HFFc6 (cell line): ENCODE measurements at regions not wholly inside any gene's neighbourhood (a gene's known extent, or its start where the extent isn't known, plus 50 kb on each side); places are given as distances from the start of the nearest gene placed in this dataset.
"Not testable (repeated sequence)": the region's sequence is repeated elsewhere in the genome, so short reads cannot be mapped to it uniquely, and the experiment has no call there.

ENCODE experiments used
- DNase-seq: peaks from one replicate; pipeline ENCODE4 v3.0.0-alpha.2; 2018
- H3K27ac Mint-ChIP-seq: 2 replicates; pipeline ENCODE4 v1.8.0; 2020; ENCODE audit warnings: mild to moderate bottlenecking, mixed read lengths
- H3K27me3 Mint-ChIP-seq: 2 replicates; pipeline ENCODE4 v1.8.0; 2021; ENCODE audit warnings: mild to moderate bottlenecking, moderate library complexity, mixed read lengths; ENCODE audit not compliant: insufficient read depth
- H3K36me3 Mint-ChIP-seq: 2 replicates; pipeline ENCODE4 v1.8.0; 2021; ENCODE audit warnings: low read depth, mixed read lengths
- H3K4me1 Mint-ChIP-seq: 2 replicates; pipeline ENCODE4 v1.8.0; 2020; ENCODE audit warnings: low read depth, mixed read lengths
- H3K4me3 Mint-ChIP-seq: 2 replicates; pipeline ENCODE4 v1.8.0; 2020; ENCODE audit warnings: mild to moderate bottlenecking, moderate library complexity, mixed read lengths
- H3K9me3 Mint-ChIP-seq: 2 replicates; pipeline ENCODE4 v1.8.0; 2020; ENCODE audit warnings: mild to moderate bottlenecking, mixed read lengths
- TF ChIP-seq, protein P1 (sequence below): fragments of 200-600 bp; sonication (generic); IDR thresholded peaks from 2 replicates; pipeline ENCODE4 v1.5.0; 2021; ENCODE audit warnings: antibody characterized with exemption, mild to moderate bottlenecking

DNA sequence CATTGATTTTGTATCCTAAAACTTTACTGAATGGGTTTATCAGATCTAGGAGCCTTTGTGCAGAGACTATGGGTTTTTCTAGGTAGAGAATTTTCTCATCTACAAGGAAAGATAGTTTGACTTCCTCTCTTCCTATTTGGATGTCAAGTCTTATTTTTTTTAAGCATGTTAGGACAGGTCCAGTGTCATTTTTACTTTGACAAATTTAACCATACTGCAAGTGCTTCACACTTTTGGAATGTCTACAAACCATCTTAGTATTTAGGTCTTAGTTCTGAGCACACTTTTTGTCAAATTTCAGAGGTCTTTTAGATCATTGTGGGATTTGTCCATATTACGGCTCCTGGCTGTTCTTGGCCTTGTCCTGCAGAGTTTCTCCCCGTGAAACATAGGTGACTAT is 715.2 kb upstream of the RAG2 start:
- Mint-ChIP-seq H3K4me3 (no peak overlapping the region), H3K36me3 (no peaks in the 10 kb centered on the region), H3K27ac (no peak overlapping the region), H3K4me1 (no peaks in the 10 kb centered on the region), H3K9me3 (peaks cover 37% of the 10 kb centered on the region), H3K27me3 (no peaks in the 10 kb centered on the region)
- TF ChIP-seq, protein P1, sequence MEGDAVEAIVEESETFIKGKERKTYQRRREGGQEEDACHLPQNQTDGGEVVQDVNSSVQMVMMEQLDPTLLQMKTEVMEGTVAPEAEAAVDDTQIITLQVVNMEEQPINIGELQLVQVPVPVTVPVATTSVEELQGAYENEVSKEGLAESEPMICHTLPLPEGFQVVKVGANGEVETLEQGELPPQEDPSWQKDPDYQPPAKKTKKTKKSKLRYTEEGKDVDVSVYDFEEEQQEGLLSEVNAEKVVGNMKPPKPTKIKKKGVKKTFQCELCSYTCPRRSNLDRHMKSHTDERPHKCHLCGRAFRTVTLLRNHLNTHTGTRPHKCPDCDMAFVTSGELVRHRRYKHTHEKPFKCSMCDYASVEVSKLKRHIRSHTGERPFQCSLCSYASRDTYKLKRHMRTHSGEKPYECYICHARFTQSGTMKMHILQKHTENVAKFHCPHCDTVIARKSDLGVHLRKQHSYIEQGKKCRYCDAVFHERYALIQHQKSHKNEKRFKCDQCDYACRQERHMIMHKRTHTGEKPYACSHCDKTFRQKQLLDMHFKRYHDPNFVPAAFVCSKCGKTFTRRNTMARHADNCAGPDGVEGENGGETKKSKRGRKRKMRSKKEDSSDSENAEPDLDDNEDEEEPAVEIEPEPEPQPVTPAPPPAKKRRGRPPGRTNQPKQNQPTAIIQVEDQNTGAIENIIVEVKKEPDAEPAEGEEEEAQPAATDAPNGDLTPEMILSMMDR, result no peak
- no peak for DNase-seq

GRCh38 chr11:37306563-37306962 is 708.5 kb upstream of the RAG2 start:
- Mint-ChIP-seq H3K4me3 (no peak overlapping the region), H3K36me3 (no peaks in the 10 kb centered on the region), H3K27ac (no peak overlapping the region), H3K27me3 (no peaks in the 10 kb centered on the region), H3K9me3 (peaks cover 41% of the 10 kb centered on the region), H3K4me1 (no peaks in the 10 kb centered on the region)
- TF ChIP-seq, protein P1, result no peak
- DNase-seq, result no peak

GRCh38 chr11:37301405-37301804 is 703.4 kb upstream of the RAG2 start:
- not testable (repeated sequence) for H3K36me3 Mint-ChIP-seq, H3K4me3 Mint-ChIP-seq, DNase-seq, H3K27ac Mint-ChIP-seq, H3K27me3 Mint-ChIP-seq, H3K4me1 Mint-ChIP-seq
- peaks cover 46% of the 10 kb centered on the region for H3K9me3 Mint-ChIP-seq

GRCh38 chr11:37298173-37298572 is 700.1 kb upstream of the RAG2 start:
- TF ChIP-seq, protein P1, result no peak
- no peak for DNase-seq
- Mint-ChIP-seq H3K27me3 (no peaks in the 10 kb centered on the region), H3K4me3 (no peak overlapping the region), H3K27ac (no peak overlapping the region), H3K36me3 (no peaks in the 10 kb centered on the region), H3K4me1 (no peaks in the 10 kb centered on the region), H3K9me3 (peaks cover 41% of the 10 kb centered on the region)

GRCh38 chr11:37286890-37287289 is 688.9 kb upstream of the RAG2 start:
- H3K36me3 Mint-ChIP-seq, result no peaks in the 10 kb centered on the region; the same call in 1 of the 2 replicates
- TF ChIP-seq, protein P1, result no peak
- H3K9me3 Mint-ChIP-seq, result peaks cover 34% of the 10 kb centered on the region
- no peaks in the 10 kb centered on the region for H3K4me1 Mint-ChIP-seq
- no peak overlapping the region for H3K27ac Mint-ChIP-seq
- DNase-seq, result no peak
- no peaks in the 10 kb centered on the region for H3K27me3 Mint-ChIP-seq
- H3K4me3 Mint-ChIP-seq, result no peak overlapping the region

DNA sequence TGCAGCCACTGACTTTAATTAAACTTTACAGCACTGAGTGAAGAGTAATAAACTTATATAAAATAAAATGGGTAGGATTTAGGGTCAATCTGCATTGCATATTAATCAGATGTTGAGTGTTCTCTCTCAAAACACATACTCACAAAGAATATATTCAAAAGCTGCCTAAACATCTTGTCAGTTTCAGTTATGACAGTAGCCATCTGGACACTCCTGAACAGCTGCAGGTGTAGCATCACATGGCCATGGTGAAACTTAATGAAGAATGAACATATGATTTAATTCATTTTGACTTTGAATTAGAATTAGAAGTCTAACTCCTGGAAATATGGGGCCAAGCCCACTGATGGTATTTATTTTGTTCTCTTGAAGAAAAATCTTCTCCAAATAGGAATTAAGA is 684.3 kb upstream of the RAG2 start:
- peaks cover 25% of the 10 kb centered on the region for H3K9me3 Mint-ChIP-seq
- H3K4me3 Mint-ChIP-seq, result no peak overlapping the region
- no peaks in the 10 kb centered on the region for H3K27me3 Mint-ChIP-seq
- no peak for DNase-seq
- no peak overlapping the region for H3K27ac Mint-ChIP-seq
- H3K36me3 Mint-ChIP-seq, result no peaks in the 10 kb centered on the region; the same call in 1 of the 2 replicates
- TF ChIP-seq, protein P1, result no peak
- H3K4me1 Mint-ChIP-seq, result no peaks in the 10 kb centered on the region
